ENCODE measurements at regions not wholly inside any gene's neighbourhood (a gene's known extent, or its start where the extent isn't known, plus 50 kb on each side); places are given as distances from the start of the nearest gene placed in this dataset.

GRCh38 chr20:57860576-57860975 lies 150.8 kb upstream of the PMEPA1 start:
- no peaks in the 10 kb centered on the region for H3K4me1 ChIP-seq (ENCODE audit: control insufficient read depth, insufficient read depth, low read length, poor library complexity, severe bottlenecking)
- H3K36me3 ChIP-seq (ENCODE audit: control insufficient read depth, insufficient read depth, low read length), result no peaks in the 10 kb centered on the region
- no peak overlapping the region for H3K27ac ChIP-seq (ENCODE audit: low read depth, low read length, severe bottlenecking)
- no peak overlapping the region for H3K4me3 ChIP-seq (ENCODE audit: extremely low read depth, insufficient read depth, low read length, poor library complexity, severe bottlenecking)
- 89 to 90% methylated on average over 4 to 5 of the region's 6 CpGs for WGBS, 2 experiments (ENCODE audit: insufficient coverage in 2 of 2)
- H3K9me3 ChIP-seq (ENCODE audit: control insufficient read depth, low read length), result no peaks in the 10 kb centered on the region

GRCh38 chr20:57857969-57858368 lies 148.2 kb upstream of the PMEPA1 start:
- no CpG with 5 or more reads among the region's 2 CpGs for WGBS, 2 experiments (ENCODE audit: insufficient coverage in 2 of 2)
- Histone ChIP-seq H3K27ac (ENCODE audit: low read depth, low read length, severe bottlenecking) (no peak overlapping the region), H3K36me3 (ENCODE audit: control insufficient read depth, insufficient read depth, low read length) (no peaks in the 10 kb centered on the region), H3K4me1 (ENCODE audit: control insufficient read depth, insufficient read depth, low read length, poor library complexity, severe bottlenecking) (no peaks in the 10 kb centered on the region), H3K9me3 (ENCODE audit: control insufficient read depth, low read length) (no peaks in the 10 kb centered on the region), H3K4me3 (ENCODE audit: extremely low read depth, insufficient read depth, low read length, poor library complexity, severe bottlenecking) (no peak overlapping the region)

GRCh38 chr20:57857118-57857517 lies 147.3 kb upstream of the PMEPA1 start:
- no peaks in the 10 kb centered on the region for H3K36me3 ChIP-seq (ENCODE audit: control insufficient read depth, insufficient read depth, low read length)
- no peaks in the 10 kb centered on the region for H3K4me1 ChIP-seq (ENCODE audit: control insufficient read depth, insufficient read depth, low read length, poor library complexity, severe bottlenecking)
- no peak overlapping the region for H3K27ac ChIP-seq (ENCODE audit: low read depth, low read length, severe bottlenecking)
- no peak overlapping the region for H3K4me3 ChIP-seq (ENCODE audit: extremely low read depth, insufficient read depth, low read length, poor library complexity, severe bottlenecking)
- WGBS, 2 experiments (ENCODE audit: insufficient coverage in 2 of 2), result 81 to 82% methylated on average over 2 of the region's 2 CpGs
- H3K9me3 ChIP-seq (ENCODE audit: control insufficient read depth, low read length), result no peaks in the 10 kb centered on the region

- no peaks in the 10 kb centered on the region for H3K36me3 ChIP-seq (ENCODE audit: control insufficient read depth, insufficient read depth, low read length)
- no peak overlapping the region for H3K4me3 ChIP-seq (ENCODE audit: extremely low read depth, insufficient read depth, low read length, poor library complexity, severe bottlenecking)
- no peak overlapping the region for H3K27ac ChIP-seq (ENCODE audit: low read depth, low read length, severe bottlenecking)
- H3K9me3 ChIP-seq (ENCODE audit: control insufficient read depth, low read length), result no peaks in the 10 kb centered on the region
- H3K4me1 ChIP-seq (ENCODE audit: control insufficient read depth, insufficient read depth, low read length, poor library complexity, severe bottlenecking), result no peaks in the 10 kb centered on the region
- 100% methylated on average over 1 of the region's 2 CpGs for WGBS, 2 experiments (ENCODE audit: insufficient coverage in 2 of 2)
Measured at GRCh38 chr20:57856658-57857057, 146.8 kb upstream of the PMEPA1 start.

- WGBS, 2 experiments (ENCODE audit: insufficient coverage in 2 of 2), result 88 to 100% methylated on average over 2 to 3 of the region's 4 CpGs
- Histone ChIP-seq H3K9me3 (ENCODE audit: control insufficient read depth, low read length) (no peaks in the 10 kb centered on the region), H3K4me3 (ENCODE audit: extremely low read depth, insufficient read depth, low read length, poor library complexity, severe bottlenecking) (no peak overlapping the region), H3K36me3 (ENCODE audit: control insufficient read depth, insufficient read depth, low read length) (no peaks in the 10 kb centered on the region), H3K4me1 (ENCODE audit: control insufficient read depth, insufficient read depth, low read length, poor library complexity, severe bottlenecking) (no peaks in the 10 kb centered on the region), H3K27ac (ENCODE audit: low read depth, low read length, severe bottlenecking) (no peak overlapping the region)
Measured at GRCh38 chr20:57851796-57852195, 142.0 kb upstream of the PMEPA1 start.

GRCh38 chr20:57851025-57851682 lies 141.3 kb upstream of the PMEPA1 start:
- H3K27ac ChIP-seq (ENCODE audit: low read depth, low read length, severe bottlenecking), result no peak overlapping the region
- 86 to 100% methylated on average over 2 to 3 of the region's 3 CpGs for WGBS, 2 experiments (ENCODE audit: insufficient coverage in 2 of 2)
- H3K36me3 ChIP-seq (ENCODE audit: control insufficient read depth, insufficient read depth, low read length), result no peaks in the 10 kb centered on the region
- H3K9me3 ChIP-seq (ENCODE audit: control insufficient read depth, low read length), result no peaks in the 10 kb centered on the region
- no peaks in the 10 kb centered on the region for H3K4me1 ChIP-seq (ENCODE audit: control insufficient read depth, insufficient read depth, low read length, poor library complexity, severe bottlenecking)
- H3K4me3 ChIP-seq (ENCODE audit: extremely low read depth, insufficient read depth, low read length, poor library complexity, severe bottlenecking), result no peak overlapping the region

GRCh38 chr20:57849521-57850215 lies 139.9 kb upstream of the PMEPA1 start:
- Histone ChIP-seq H3K27ac (ENCODE audit: low read depth, low read length, severe bottlenecking) (no peak overlapping the region), H3K4me3 (ENCODE audit: extremely low read depth, insufficient read depth, low read length, poor library complexity, severe bottlenecking) (no peak overlapping the region), H3K4me1 (ENCODE audit: control insufficient read depth, insufficient read depth, low read length, poor library complexity, severe bottlenecking) (no peaks in the 10 kb centered on the region), H3K9me3 (ENCODE audit: control insufficient read depth, low read length) (no peaks in the 10 kb centered on the region), H3K36me3 (ENCODE audit: control insufficient read depth, insufficient read depth, low read length) (no peaks in the 10 kb centered on the region)
- 81 to 92% methylated on average over 7 to 14 of the region's 16 CpGs for WGBS, 2 experiments (ENCODE audit: insufficient coverage in 2 of 2)

GRCh38 chr20:57849121-57849520 lies 139.3 kb upstream of the PMEPA1 start:
- no peaks in the 10 kb centered on the region for H3K9me3 ChIP-seq (ENCODE audit: control insufficient read depth, low read length)
- WGBS, 2 experiments (ENCODE audit: insufficient coverage in 2 of 2), result 79 to 95% methylated on average over 3 to 4 of the region's 4 CpGs

GRCh38 chr20:57848282-57848681 lies 138.5 kb upstream of the PMEPA1 start:
- Histone ChIP-seq H3K27ac (ENCODE audit: low read depth, low read length, severe bottlenecking) (no peak overlapping the region), H3K9me3 (ENCODE audit: control insufficient read depth, low read length) (no peaks in the 10 kb centered on the region), H3K36me3 (ENCODE audit: control insufficient read depth, insufficient read depth, low read length) (no peaks in the 10 kb centered on the region), H3K4me3 (ENCODE audit: extremely low read depth, insufficient read depth, low read length, poor library complexity, severe bottlenecking) (no peak overlapping the region), H3K4me1 (ENCODE audit: control insufficient read depth, insufficient read depth, low read length, poor library complexity, severe bottlenecking) (no peaks in the 10 kb centered on the region)

More at GRCh38 chr20:57849121-57849520, 139.3 kb upstream of the PMEPA1 start:
- Histone ChIP-seq H3K36me3 (ENCODE audit: control insufficient read depth, insufficient read depth, low read length) (no peaks in the 10 kb centered on the region), H3K4me3 (ENCODE audit: extremely low read depth, insufficient read depth, low read length, poor library complexity, severe bottlenecking) (no peak overlapping the region), H3K4me1 (ENCODE audit: control insufficient read depth, insufficient read depth, low read length, poor library complexity, severe bottlenecking) (no peaks in the 10 kb centered on the region), H3K27ac (ENCODE audit: low read depth, low read length, severe bottlenecking) (no peak overlapping the region)

GRCh38 chr20:57847104-57847503 lies 137.3 kb upstream of the PMEPA1 start:
- H3K4me3 ChIP-seq (ENCODE audit: extremely low read depth, insufficient read depth, low read length, poor library complexity, severe bottlenecking), result no peak overlapping the region
- no peak overlapping the region for H3K27ac ChIP-seq (ENCODE audit: low read depth, low read length, severe bottlenecking)
- no peaks in the 10 kb centered on the region for H3K9me3 ChIP-seq (ENCODE audit: control insufficient read depth, low read length)
- no peaks in the 10 kb centered on the region for H3K36me3 ChIP-seq (ENCODE audit: control insufficient read depth, insufficient read depth, low read length)
- H3K4me1 ChIP-seq (ENCODE audit: control insufficient read depth, insufficient read depth, low read length, poor library complexity, severe bottlenecking), result no peaks in the 10 kb centered on the region
